ENCODE measurements at regions not wholly inside any gene's neighbourhood (a gene's known extent, or its start where the extent isn't known, plus 50 kb on each side); places are given as distances from the start of the nearest gene placed in this dataset.

GRCh38 chr12:84198294-84198946 lies 714.2 kb downstream of the SLC6A15 start:
- peaks cover 11% of the 10 kb centered on the region for H3K9me3 Mint-ChIP-seq (ENCODE audit: unreplicated experiment)
- no peak overlapping the region for H3K4me3 Mint-ChIP-seq (ENCODE audit: unreplicated experiment)
- POLR2A ChIA-PET, result no interaction called here
- no peaks in the 10 kb centered on the region for H3K36me3 Mint-ChIP-seq (ENCODE audit: insufficient read depth, unreplicated experiment)
- no peak for TF ChIP-seq CTCF (IDR thresholded peaks at IDR 0.05; ENCODE audit: unreplicated experiment)
- H3K27ac Mint-ChIP-seq (ENCODE audit: low read depth, unreplicated experiment), result no peak overlapping the region
- H3K27me3 Mint-ChIP-seq (ENCODE audit: insufficient read depth, unreplicated experiment), result no peaks in the 10 kb centered on the region
- BruUV-seq (replicated peaks), result no TSS peak
- intact Hi-C loops (cut with micrococcal nuclease), result no loop called here
- DNase-seq (ENCODE audit: unreplicated experiment), result no peak
- CTCF ChIA-PET, result no interaction called here
- H3K4me1 Mint-ChIP-seq (ENCODE audit: insufficient read depth, unreplicated experiment), result no peaks in the 10 kb centered on the region

DNA sequence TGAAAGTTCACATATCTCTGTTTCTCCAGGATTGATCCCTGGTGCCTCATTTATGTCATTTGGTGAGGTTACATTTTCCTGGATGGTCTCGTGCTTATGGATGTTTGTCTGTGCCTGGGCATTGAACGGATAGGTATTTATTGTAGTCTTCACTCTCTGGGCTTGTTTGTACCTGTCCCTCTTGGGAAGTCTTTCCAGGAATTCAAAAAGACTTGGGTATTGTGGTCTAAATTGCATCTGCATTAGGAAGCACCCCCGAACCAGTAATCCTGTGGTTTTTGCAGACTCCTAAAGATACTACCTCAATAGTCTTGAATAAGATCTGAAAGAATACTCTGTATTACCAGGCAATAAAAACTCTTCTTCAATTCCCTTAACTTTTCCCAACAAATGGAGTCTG lies 720.8 kb downstream of the SLC6A15 start:
- H3K4me1 Mint-ChIP-seq (ENCODE audit: insufficient read depth, unreplicated experiment), result no peaks in the 10 kb centered on the region
- peaks cover 11% of the 10 kb centered on the region for H3K9me3 Mint-ChIP-seq (ENCODE audit: unreplicated experiment)
- ChIA-PET CTCF (no interaction called here), POLR2A (no interaction called here)
- H3K4me3 Mint-ChIP-seq (ENCODE audit: unreplicated experiment), result no peak overlapping the region
- H3K27ac Mint-ChIP-seq (ENCODE audit: low read depth, unreplicated experiment), result no peak overlapping the region
- H3K27me3 Mint-ChIP-seq (ENCODE audit: insufficient read depth, unreplicated experiment), result no peaks in the 10 kb centered on the region
- no peaks in the 10 kb centered on the region for H3K36me3 Mint-ChIP-seq (ENCODE audit: insufficient read depth, unreplicated experiment)
- intact Hi-C loops (cut with micrococcal nuclease), result no loop called here
- no TSS peak for BruUV-seq (replicated peaks)
- DNase-seq (ENCODE audit: unreplicated experiment), result no peak
- no peak for TF ChIP-seq CTCF (IDR thresholded peaks at IDR 0.05; ENCODE audit: unreplicated experiment)

DNA sequence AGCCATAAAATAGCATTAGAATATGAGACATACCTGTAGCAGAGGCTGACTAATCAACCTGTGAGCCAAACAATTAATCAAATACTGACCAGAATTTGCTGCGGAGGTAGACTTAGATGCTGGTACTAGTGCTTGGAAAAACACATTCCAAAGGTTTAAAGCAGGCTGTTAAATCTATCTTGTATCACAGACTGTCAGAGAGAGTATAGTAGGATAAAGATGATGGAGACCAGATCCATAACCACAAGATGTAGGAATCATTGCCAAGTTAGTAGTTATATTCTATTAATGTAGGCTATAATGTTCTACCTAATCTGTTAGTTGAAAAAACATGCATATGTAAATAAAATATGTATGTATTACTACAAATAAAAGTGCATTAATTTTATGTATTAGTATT lies 726.2 kb downstream of the SLC6A15 start:
- no peaks in the 10 kb centered on the region for H3K4me1 Mint-ChIP-seq (ENCODE audit: insufficient read depth, unreplicated experiment)
- POLR2A ChIA-PET, result no interaction called here

GRCh38 chr12:84183576-84183975 lies 729.0 kb downstream of the SLC6A15 start:
- TF ChIP-seq CTCF (IDR thresholded peaks at IDR 0.05; ENCODE audit: unreplicated experiment), result no peak
- POLR2A ChIA-PET, result no interaction called here
- Mint-ChIP-seq H3K9me3 (ENCODE audit: unreplicated experiment) (no peaks in the 10 kb centered on the region), H3K36me3 (ENCODE audit: insufficient read depth, unreplicated experiment) (no peaks in the 10 kb centered on the region), H3K27me3 (ENCODE audit: insufficient read depth, unreplicated experiment) (no peaks in the 10 kb centered on the region), H3K4me1 (ENCODE audit: insufficient read depth, unreplicated experiment) (no peaks in the 10 kb centered on the region), H3K4me3 (ENCODE audit: unreplicated experiment) (no peak overlapping the region), H3K27ac (ENCODE audit: low read depth, unreplicated experiment) (no peak overlapping the region)
- no TSS peak for BruUV-seq (replicated peaks)
- intact Hi-C loops (cut with micrococcal nuclease), result no loop called here
- DNase-seq (ENCODE audit: unreplicated experiment), result no peak
- CTCF ChIA-PET, result interaction anchor here (0.6 to 1.2 kb wide), 3 partner anchors 10 to 1498 kb away, joined by 3 to 4 read pairs (median 4); no protein-coding TSS in a partner anchor

More for the DNA sequence above, 726.2 kb downstream of the SLC6A15 start:
- DNase-seq (ENCODE audit: unreplicated experiment), result no peak
- H3K36me3 Mint-ChIP-seq (ENCODE audit: insufficient read depth, unreplicated experiment), result no peaks in the 10 kb centered on the region
- H3K27me3 Mint-ChIP-seq (ENCODE audit: insufficient read depth, unreplicated experiment), result no peaks in the 10 kb centered on the region
- TF ChIP-seq CTCF (IDR thresholded peaks at IDR 0.05; ENCODE audit: unreplicated experiment), result no peak
- no TSS peak for BruUV-seq (replicated peaks)
- intact Hi-C loops (cut with micrococcal nuclease), result no loop called here
- H3K27ac Mint-ChIP-seq (ENCODE audit: low read depth, unreplicated experiment), result no peak overlapping the region
- CTCF ChIA-PET, result no interaction called here
- no peak overlapping the region for H3K4me3 Mint-ChIP-seq (ENCODE audit: unreplicated experiment)
- H3K9me3 Mint-ChIP-seq (ENCODE audit: unreplicated experiment), result no peaks in the 10 kb centered on the region

Data from MCF 10A (cell line).